B cell (primary cell): ENCODE measurements at regions not wholly inside any gene's neighbourhood (a gene's known extent, or its start where the extent isn't known, plus 50 kb on each side); places are given as distances from the start of the nearest gene placed in this dataset.

Experiments used
- CTCF ChIP-seq: fragments of 200-600 bp; IDR thresholded peaks from one replicate; pipeline ENCODE4 v1.8.0; 2022; ENCODE audit warnings: antibody characterized with exemption, mild to moderate bottlenecking
- EZH2 ChIP-seq: IDR thresholded peaks from 2 replicates; pipeline ENCODE4 v1.6.1; 2012; ENCODE audit warnings: borderline replicate concordance, low read depth, mild to moderate bottlenecking, moderate library complexity, low read length; ENCODE audit not compliant: insufficient read depth, poor library complexity, severe bottlenecking

DNA sequence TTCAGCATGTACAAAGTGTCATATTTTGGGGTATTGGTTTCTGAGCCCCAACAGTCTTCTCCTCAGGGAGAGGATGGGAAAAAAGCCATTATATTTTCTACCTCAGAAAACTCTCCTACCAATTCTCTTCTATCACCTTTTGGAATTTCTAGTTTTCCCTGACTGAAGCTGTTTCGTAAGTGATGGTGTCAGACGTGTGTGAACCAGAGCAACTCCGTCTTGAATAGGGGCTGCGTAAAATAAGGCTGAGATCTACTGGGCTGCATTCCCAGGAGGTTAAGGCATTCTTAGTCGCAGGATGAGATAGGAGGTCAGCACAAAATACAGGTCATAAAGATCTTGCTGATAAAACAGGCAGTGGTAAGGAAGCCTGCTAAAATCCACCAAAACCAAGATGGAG lies 197.3 kb upstream of the C9orf72 start:
- TF ChIP-seq CTCF (no peak), EZH2 (no peak)
